ENCODE measurements at regions not wholly inside any gene's neighbourhood (a gene's known extent, or its start where the extent isn't known, plus 50 kb on each side); places are given as distances from the start of the nearest gene placed in this dataset.

- DNase-seq (ENCODE audit: low read depth in 2 of 3, low spot score in 1 of 3), result no peak
Observed at GRCh38 chr22:46077669-46078099, 72.6 kb upstream of the PPARA start.

- DNase-seq (ENCODE audit: low read depth in 2 of 3, low spot score in 1 of 3), result no peak
Observed at GRCh38 chr22:46078241-46079092, 71.9 kb upstream of the PPARA start.

GRCh38 chr22:46079093-46079860, 71.0 kb upstream of the PPARA start:
- DNase-seq (ENCODE audit: low read depth in 2 of 3, low spot score in 1 of 3), result no peak

- DNase-seq (ENCODE audit: low read depth in 2 of 3, low spot score in 1 of 3), result no peak
Observed at GRCh38 chr22:46079861-46080821, 70.2 kb upstream of the PPARA start.

- no peak for DNase-seq (ENCODE audit: low read depth in 2 of 3, low spot score in 1 of 3)
Observed at GRCh38 chr22:46081036-46081830, 69.1 kb upstream of the PPARA start.

- DNase-seq (ENCODE audit: low read depth in 2 of 3, low spot score in 1 of 3), result no peak
Observed at GRCh38 chr22:46081831-46082210, 68.5 kb upstream of the PPARA start.

- no peak for DNase-seq (ENCODE audit: low read depth in 2 of 3, low spot score in 1 of 3)
Observed at GRCh38 chr22:46082633-46083032, 67.7 kb upstream of the PPARA start.

GRCh38 chr22:46083383-46084350, 66.7 kb upstream of the PPARA start:
- no peak for DNase-seq (ENCODE audit: low read depth in 2 of 3, low spot score in 1 of 3)

- DNase-seq (ENCODE audit: low read depth in 2 of 3, low spot score in 1 of 3), result no peak
Observed at GRCh38 chr22:46084376-46084775, 66.0 kb upstream of the PPARA start.

- no peak for DNase-seq (ENCODE audit: low read depth in 2 of 3, low spot score in 1 of 3)
Observed at GRCh38 chr22:46084943-46085827, 65.1 kb upstream of the PPARA start.

GRCh38 chr22:46085828-46086576, 64.3 kb upstream of the PPARA start:
- no peak for DNase-seq (ENCODE audit: low read depth in 2 of 3, low spot score in 1 of 3)

GRCh38 chr22:46086577-46087335, 63.6 kb upstream of the PPARA start:
- DNase-seq (ENCODE audit: low read depth in 2 of 3, low spot score in 1 of 3), result no peak

- DNase-seq (ENCODE audit: low read depth in 2 of 3, low spot score in 1 of 3), result no peak
Observed at GRCh38 chr22:46087336-46087690, 63.0 kb upstream of the PPARA start.

GRCh38 chr22:46087816-46088277, 62.5 kb upstream of the PPARA start:
- DNase-seq (ENCODE audit: low read depth in 2 of 3, low spot score in 1 of 3), result no peak

GRCh38 chr22:46088541-46089311, 61.6 kb upstream of the PPARA start:
- DNase-seq (ENCODE audit: low read depth in 2 of 3, low spot score in 1 of 3), result no peak

- no peak for DNase-seq (ENCODE audit: low read depth in 2 of 3, low spot score in 1 of 3)
Observed at GRCh38 chr22:46089426-46090035, 60.8 kb upstream of the PPARA start.

Measured in stimulated activated CD4-positive, alpha-beta T cell treated with anti-CD3 and anti-CD28 coated beads, Interleukin-12 subunit alpha, Interleukin-12 subunit beta, amount 100 ng/mL, for 48 hours (primary cell).